ENCODE measurements at regions not wholly inside any gene's neighbourhood (a gene's known extent, or its start where the extent isn't known, plus 50 kb on each side); places are given as distances from the start of the nearest gene placed in this dataset.
"Not testable (repeated sequence)": the region's sequence is repeated elsewhere in the genome, so short reads cannot be mapped to it uniquely, and the experiment has no call there.

DNA sequence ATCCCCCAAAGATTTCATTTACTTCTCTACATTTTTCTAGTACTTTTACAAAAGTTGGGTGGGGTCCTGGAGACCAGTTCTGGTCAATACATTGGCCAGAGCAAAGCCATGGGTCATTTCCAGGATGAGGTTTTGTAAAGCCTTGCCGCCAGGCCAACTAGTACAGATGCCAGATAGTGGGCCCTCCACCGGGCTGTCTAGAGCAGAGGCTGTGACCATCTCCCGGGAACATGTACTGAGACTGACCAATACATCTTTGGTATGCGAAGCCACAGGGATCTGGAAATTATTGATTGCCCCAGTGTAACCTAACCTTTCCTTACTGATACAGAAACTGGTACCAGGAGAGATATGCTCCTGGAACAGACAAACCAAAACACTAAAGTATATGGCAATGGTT, 599.2 kb downstream of the ADCYAP1 start:
- H3K4me3 ChIP-seq (ENCODE audit: low read depth, low read length), result no peak overlapping the region

DNA sequence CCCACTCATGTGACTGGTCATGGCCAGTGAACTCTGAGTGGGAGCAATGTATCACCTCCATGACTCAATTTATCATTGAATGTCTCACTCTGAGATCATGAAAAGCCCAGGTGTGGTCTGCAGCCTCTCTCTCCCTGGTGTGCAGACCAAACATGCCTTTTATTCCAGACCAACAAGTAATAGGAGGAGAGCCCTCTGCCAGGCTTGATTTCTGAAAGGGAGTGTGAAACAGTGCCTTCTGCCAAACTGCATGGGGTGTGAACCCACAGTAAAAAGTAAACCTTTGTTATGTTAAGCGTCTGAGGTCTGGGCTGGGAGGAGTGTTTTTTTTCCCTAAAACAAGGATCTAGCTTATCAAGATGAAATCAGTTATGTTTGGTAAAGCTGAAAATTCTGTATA, 601.2 kb downstream of the ADCYAP1 start:
- Histone ChIP-seq H3K36me3 (replicated peaks) (no peaks in the 10 kb centered on the region), H3K4me3 (ENCODE audit: low read depth, low read length) (no peak overlapping the region), H3K27ac (no peak overlapping the region), H3K27me3 (replicated peaks) (no peaks in the 10 kb centered on the region)
- TF ChIP-seq, protein P1, sequence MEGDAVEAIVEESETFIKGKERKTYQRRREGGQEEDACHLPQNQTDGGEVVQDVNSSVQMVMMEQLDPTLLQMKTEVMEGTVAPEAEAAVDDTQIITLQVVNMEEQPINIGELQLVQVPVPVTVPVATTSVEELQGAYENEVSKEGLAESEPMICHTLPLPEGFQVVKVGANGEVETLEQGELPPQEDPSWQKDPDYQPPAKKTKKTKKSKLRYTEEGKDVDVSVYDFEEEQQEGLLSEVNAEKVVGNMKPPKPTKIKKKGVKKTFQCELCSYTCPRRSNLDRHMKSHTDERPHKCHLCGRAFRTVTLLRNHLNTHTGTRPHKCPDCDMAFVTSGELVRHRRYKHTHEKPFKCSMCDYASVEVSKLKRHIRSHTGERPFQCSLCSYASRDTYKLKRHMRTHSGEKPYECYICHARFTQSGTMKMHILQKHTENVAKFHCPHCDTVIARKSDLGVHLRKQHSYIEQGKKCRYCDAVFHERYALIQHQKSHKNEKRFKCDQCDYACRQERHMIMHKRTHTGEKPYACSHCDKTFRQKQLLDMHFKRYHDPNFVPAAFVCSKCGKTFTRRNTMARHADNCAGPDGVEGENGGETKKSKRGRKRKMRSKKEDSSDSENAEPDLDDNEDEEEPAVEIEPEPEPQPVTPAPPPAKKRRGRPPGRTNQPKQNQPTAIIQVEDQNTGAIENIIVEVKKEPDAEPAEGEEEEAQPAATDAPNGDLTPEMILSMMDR (IDR thresholded peaks at IDR 0.05; ENCODE audit: low read depth, low read length, missing control alignments), result no peak
- no peak for DNase-seq
- in situ Hi-C loops (cut with HindIII; ENCODE audit: low pct_ligation_motif_present, low sequenced_read_pairs), result no loop called here

More for the DNA sequence above, 599.2 kb downstream of the ADCYAP1 start:
- H3K27ac ChIP-seq, result no peak overlapping the region
- H3K27me3 ChIP-seq (replicated peaks), result no peaks in the 10 kb centered on the region
- TF ChIP-seq, protein P1 (IDR thresholded peaks at IDR 0.05; ENCODE audit: low read depth, low read length, missing control alignments), result no peak
- no peaks in the 10 kb centered on the region for H3K36me3 ChIP-seq (replicated peaks)
- in situ Hi-C loops (cut with HindIII; ENCODE audit: low pct_ligation_motif_present, low sequenced_read_pairs), result no loop called here
- no peak for DNase-seq

DNA sequence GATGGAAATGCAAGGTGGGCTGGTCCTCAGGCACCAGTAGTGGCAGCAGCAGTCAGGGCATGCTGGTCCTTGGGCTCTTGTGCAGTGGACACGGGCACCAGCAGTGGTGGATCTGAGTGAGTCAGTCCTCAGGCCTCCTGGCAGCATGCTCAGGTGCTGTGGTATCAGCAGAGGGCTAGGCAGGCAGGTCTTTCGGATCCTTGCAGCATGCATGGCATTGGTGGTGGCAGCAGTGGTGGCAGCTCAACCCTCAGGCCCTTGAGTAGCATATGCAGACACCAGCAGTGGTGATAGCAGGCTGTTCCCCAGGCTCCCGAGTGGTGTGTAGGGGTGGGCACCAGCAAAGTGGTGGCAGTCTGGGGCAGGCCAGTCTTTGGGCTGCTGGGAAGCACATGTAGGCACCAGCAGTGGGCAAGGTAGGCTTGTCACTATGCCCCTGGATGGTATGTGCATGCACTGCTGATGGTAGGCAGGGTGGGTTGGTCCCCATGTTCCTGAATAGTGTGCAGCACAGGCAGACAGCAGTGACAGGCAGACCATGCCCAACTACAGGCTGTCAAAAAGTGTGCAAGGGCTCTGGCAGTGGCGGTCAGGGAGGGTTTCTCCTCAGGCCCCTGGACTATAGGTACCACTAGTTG, 606.0 kb downstream of the ADCYAP1 start:
- TF ChIP-seq, protein P1 (IDR thresholded peaks at IDR 0.05; ENCODE audit: low read depth, low read length, missing control alignments), result no peak
- in situ Hi-C loops (cut with HindIII; ENCODE audit: low pct_ligation_motif_present, low sequenced_read_pairs), result no loop called here

DNA sequence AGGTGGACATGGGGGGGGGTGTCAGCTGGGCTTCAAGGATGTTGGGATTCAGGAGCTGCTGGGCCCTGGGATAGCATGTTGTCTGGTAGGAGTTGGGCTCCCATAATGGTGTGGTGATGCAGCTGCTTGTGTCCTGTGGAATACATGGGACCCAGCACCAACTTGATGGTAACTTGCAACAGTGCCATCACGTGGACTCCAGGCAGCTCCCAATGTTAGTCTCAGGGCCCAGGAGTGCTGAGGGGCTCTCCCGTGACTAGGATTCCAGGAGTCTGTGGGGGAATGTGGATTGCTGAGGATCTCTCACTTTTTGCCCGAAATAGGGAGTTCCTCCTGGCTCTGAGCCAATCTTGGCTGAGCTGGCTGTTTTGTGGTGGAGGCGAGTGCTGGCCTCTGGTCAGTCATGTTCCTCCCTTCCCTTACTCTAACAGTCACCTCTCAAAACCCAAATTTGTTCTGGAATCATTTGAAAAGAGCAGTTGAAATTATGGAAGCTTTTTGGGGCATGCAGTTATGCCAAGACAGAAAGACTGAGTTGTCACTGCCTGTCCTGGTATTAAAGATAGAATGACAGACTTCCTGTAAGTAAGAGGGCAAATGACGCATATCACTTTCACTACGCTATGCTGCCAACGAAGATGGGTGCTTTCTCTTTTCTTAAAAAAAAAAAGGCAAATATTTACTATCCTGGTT, 607.1 kb downstream of the ADCYAP1 start:
- in situ Hi-C loops (cut with HindIII; ENCODE audit: low pct_ligation_motif_present, low sequenced_read_pairs), result no loop called here
- TF ChIP-seq, protein P1 (IDR thresholded peaks at IDR 0.05; ENCODE audit: low read depth, low read length, missing control alignments), result no peak
- no peak for DNase-seq
- no peaks in the 10 kb centered on the region for H3K36me3 ChIP-seq (replicated peaks)
- H3K27ac ChIP-seq, result no peak overlapping the region
- H3K4me3 ChIP-seq (ENCODE audit: low read depth, low read length), result no peak overlapping the region
- H3K27me3 ChIP-seq (replicated peaks), result no peaks in the 10 kb centered on the region

More for the DNA sequence above, 606.0 kb downstream of the ADCYAP1 start:
- H3K27me3 ChIP-seq (replicated peaks), result no peaks in the 10 kb centered on the region
- no peak for DNase-seq
- no peak overlapping the region for H3K4me3 ChIP-seq (ENCODE audit: low read depth, low read length)
- H3K27ac ChIP-seq, result no peak overlapping the region
- H3K36me3 ChIP-seq (replicated peaks), result no peaks in the 10 kb centered on the region

DNA sequence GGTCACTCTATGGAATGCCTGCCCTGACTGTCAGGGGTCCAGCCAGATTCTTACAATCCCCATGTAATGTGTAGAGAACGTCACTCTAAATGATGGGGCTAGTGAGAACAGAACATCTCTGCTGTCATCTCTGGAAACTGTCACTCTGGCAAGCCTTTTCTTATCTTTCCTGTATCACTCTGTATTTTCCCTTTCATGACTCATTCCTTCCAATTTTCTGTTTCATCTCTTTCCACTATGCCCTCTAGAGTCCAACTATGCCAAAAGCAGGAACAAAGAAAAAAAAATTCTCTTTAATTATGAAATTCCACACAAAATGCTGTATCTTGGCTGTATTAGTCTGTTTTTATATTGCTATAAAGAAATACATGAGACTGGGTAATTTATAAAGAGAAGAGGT, 608.8 kb downstream of the ADCYAP1 start:
- in situ Hi-C loops (cut with HindIII; ENCODE audit: low pct_ligation_motif_present, low sequenced_read_pairs), result no loop called here
- TF ChIP-seq, protein P1 (IDR thresholded peaks at IDR 0.05; ENCODE audit: low read depth, low read length, missing control alignments), result no peak
- Histone ChIP-seq H3K27ac (no peak overlapping the region), H3K27me3 (replicated peaks) (no peaks in the 10 kb centered on the region), H3K36me3 (replicated peaks) (no peaks in the 10 kb centered on the region), H3K4me3 (ENCODE audit: low read depth, low read length) (no peak overlapping the region)
- DNase-seq, result no peak

DNA sequence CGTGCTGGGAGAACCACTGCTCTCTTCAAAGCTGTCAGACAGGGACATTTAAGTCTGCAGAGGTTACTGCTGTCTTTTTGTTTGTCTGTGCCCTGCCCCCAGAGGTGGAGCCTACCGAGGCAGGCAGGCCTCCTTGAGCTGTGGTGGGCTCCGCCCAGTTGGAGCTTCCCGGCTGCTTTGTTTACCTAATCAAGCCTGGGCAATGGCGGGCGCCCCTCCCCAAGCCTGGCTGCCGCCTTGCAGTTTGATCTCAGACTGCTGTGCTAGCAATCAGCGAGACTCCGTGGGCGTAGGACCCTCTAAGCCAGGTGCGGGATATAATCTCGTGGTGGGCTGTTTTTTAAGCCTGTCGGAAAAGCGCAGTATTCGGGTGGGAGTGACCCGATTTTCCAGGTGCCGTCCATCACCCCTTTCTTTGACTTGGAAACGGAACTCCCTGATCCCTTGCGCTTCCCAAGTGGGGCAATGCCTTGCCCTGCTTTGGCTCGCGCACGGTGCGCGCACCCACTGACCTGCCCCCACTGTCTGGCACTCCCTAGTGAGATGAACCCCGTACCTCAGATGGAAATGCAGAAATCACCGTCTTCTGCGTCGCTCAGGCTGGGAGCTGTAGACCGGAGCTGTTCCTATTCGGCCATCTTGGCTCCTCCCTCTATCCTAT, 617.0 kb downstream of the ADCYAP1 start:
- H3K4me3 ChIP-seq (ENCODE audit: low read depth, low read length); H3K27ac ChIP-seq; H3K36me3 ChIP-seq (replicated peaks); in situ Hi-C loops (cut with HindIII; ENCODE audit: low pct_ligation_motif_present, low sequenced_read_pairs); H3K27me3 ChIP-seq (replicated peaks); DNase-seq: not testable (repeated sequence)
